Keratinocyte (primary cell): ENCODE measurements at regions not wholly inside any gene's neighbourhood (a gene's known extent, or its start where the extent isn't known, plus 50 kb on each side); places are given as distances from the start of the nearest gene placed in this dataset.

Source experiments
- EZH2 ChIP-seq: IDR thresholded peaks from one replicate; pipeline ENCODE4 v1.6.1; 2012; ENCODE audit warnings: inconsistent platforms, mild to moderate bottlenecking, low read length, moderate library complexity
- TF ChIP-seq, protein P1 (sequence below), 3 experiments: IDR thresholded peaks in 1 of 3; conservative IDR thresholded peaks in 1 of 3; optimal IDR thresholded peaks in 1 of 3; 2 replicates in 2 of 3; 3 replicates in 1 of 3; pipeline versions ENCODE3 to v1.5.1; 2011; ENCODE audit warnings: low read length in 3 of 3, mild to moderate bottlenecking in 3 of 3, moderate library complexity in 2 of 3, control low read depth in 1 of 3, inconsistent platforms in 1 of 3; ENCODE audit not compliant: insufficient read depth in 2 of 3; ENCODE audit errors: extremely low read depth in 1 of 3

DNA sequence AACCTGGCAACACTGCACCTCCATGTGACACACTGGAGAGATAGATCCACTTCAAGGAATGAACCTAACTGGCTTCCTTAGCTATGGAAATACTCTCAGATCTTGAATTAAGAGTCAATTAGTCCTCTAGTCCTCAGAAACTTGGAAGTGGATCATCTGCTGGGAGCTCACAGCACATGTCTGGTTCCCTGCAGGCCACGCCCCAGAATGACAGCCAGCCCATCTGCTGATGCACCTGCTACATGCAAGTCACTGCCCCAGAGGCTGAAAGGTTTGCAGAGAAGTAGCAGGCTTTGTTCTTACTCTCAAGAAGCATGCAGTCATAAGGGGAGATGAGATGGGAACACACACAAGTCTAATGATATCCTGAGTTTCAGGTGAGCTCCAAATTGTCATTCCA, 275.9 kb downstream of the SKAP2 start:
- TF ChIP-seq, protein P1, sequence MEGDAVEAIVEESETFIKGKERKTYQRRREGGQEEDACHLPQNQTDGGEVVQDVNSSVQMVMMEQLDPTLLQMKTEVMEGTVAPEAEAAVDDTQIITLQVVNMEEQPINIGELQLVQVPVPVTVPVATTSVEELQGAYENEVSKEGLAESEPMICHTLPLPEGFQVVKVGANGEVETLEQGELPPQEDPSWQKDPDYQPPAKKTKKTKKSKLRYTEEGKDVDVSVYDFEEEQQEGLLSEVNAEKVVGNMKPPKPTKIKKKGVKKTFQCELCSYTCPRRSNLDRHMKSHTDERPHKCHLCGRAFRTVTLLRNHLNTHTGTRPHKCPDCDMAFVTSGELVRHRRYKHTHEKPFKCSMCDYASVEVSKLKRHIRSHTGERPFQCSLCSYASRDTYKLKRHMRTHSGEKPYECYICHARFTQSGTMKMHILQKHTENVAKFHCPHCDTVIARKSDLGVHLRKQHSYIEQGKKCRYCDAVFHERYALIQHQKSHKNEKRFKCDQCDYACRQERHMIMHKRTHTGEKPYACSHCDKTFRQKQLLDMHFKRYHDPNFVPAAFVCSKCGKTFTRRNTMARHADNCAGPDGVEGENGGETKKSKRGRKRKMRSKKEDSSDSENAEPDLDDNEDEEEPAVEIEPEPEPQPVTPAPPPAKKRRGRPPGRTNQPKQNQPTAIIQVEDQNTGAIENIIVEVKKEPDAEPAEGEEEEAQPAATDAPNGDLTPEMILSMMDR (optimal IDR thresholded peaks at IDR 0.05 in 1 of 3, IDR thresholded peaks at IDR 0.05 in 1 of 3, conservative IDR thresholded peaks at IDR 0.05 in 1 of 3; ENCODE audit: extremely low read depth in 1 of 3, insufficient read depth in 2 of 3, low read length in 3 of 3): no peak
- TF ChIP-seq EZH2: no peak
